ENCODE measurements at regions not wholly inside any gene's neighbourhood (a gene's known extent, or its start where the extent isn't known, plus 50 kb on each side); places are given as distances from the start of the nearest gene placed in this dataset.

- no peak for DNase-seq (ENCODE audit: low read depth)
Observed at GRCh38 chr12:111157486-111157885, 211.4 kb downstream of the PHETA1 start.

GRCh38 chr12:111156304-111156703 lies 212.6 kb downstream of the PHETA1 start:
- no peak for DNase-seq (ENCODE audit: low read depth)

- no peak for DNase-seq (ENCODE audit: low read depth)
Observed at GRCh38 chr12:111155521-111155920, 213.4 kb downstream of the PHETA1 start.

GRCh38 chr12:111155020-111155419 lies 213.9 kb downstream of the PHETA1 start:
- DNase-seq (ENCODE audit: low read depth) = no peak

- no peak for DNase-seq (ENCODE audit: low read depth)
Observed at GRCh38 chr12:111154147-111154834, 214.6 kb downstream of the PHETA1 start.

- no peak for DNase-seq (ENCODE audit: low read depth)
Observed at GRCh38 chr12:111152561-111152960, 216.3 kb downstream of the PHETA1 start.

GRCh38 chr12:111150921-111151840 lies 217.7 kb downstream of the PHETA1 start:
- no peak for DNase-seq (ENCODE audit: low read depth)

- no peak for DNase-seq (ENCODE audit: low read depth)
Observed at GRCh38 chr12:111150360-111150759, 218.5 kb downstream of the PHETA1 start.

- no peak for DNase-seq (ENCODE audit: low read depth)
Observed at GRCh38 chr12:111149299-111149698, 219.6 kb downstream of the PHETA1 start.

- DNase-seq (ENCODE audit: low read depth) = no peak
Observed at GRCh38 chr12:111148005-111148404, 220.9 kb downstream of the PHETA1 start.

- DNase-seq (ENCODE audit: low read depth) = no peak
Observed at GRCh38 chr12:111143271-111143670, 222.9 kb upstream of the MYL2 start.

- DNase-seq (ENCODE audit: low read depth) = no peak
Observed at GRCh38 chr12:111141205-111141604, 220.8 kb upstream of the MYL2 start.

- DNase-seq (ENCODE audit: low read depth) = no peak
Observed at GRCh38 chr12:111138016-111138415, 217.6 kb upstream of the MYL2 start.

GRCh38 chr12:111135293-111135832 lies 215.0 kb upstream of the MYL2 start:
- DNase-seq (ENCODE audit: low read depth) = no peak

- no peak for DNase-seq (ENCODE audit: low read depth)
Observed at GRCh38 chr12:111130336-111130735, 210.0 kb upstream of the MYL2 start.

- no peak for DNase-seq (ENCODE audit: low read depth)
Observed at GRCh38 chr12:111129149-111129767, 208.9 kb upstream of the MYL2 start.

GRCh38 chr12:111126331-111126730 lies 206.0 kb upstream of the MYL2 start:
- no peak for DNase-seq (ENCODE audit: low read depth)

GRCh38 chr12:111124183-111124582 lies 203.8 kb upstream of the MYL2 start:
- DNase-seq (ENCODE audit: low read depth) = no peak

- no peak for DNase-seq (ENCODE audit: low read depth)
Observed at GRCh38 chr12:111123390-111123789, 203.0 kb upstream of the MYL2 start.

GRCh38 chr12:111122458-111122878 lies 202.1 kb upstream of the MYL2 start:
- no peak for DNase-seq (ENCODE audit: low read depth)

- DNase-seq (ENCODE audit: low read depth) = no peak
Observed at GRCh38 chr12:111121840-111122239, 201.5 kb upstream of the MYL2 start.

- DNase-seq (ENCODE audit: low read depth) = no peak
Observed at GRCh38 chr12:111120578-111120977, 200.2 kb upstream of the MYL2 start.

Data from LHCN-M2 (cell line).